ENCODE measurements at regions not wholly inside any gene's neighbourhood (a gene's known extent, or its start where the extent isn't known, plus 50 kb on each side); places are given as distances from the start of the nearest gene placed in this dataset.

DNA sequence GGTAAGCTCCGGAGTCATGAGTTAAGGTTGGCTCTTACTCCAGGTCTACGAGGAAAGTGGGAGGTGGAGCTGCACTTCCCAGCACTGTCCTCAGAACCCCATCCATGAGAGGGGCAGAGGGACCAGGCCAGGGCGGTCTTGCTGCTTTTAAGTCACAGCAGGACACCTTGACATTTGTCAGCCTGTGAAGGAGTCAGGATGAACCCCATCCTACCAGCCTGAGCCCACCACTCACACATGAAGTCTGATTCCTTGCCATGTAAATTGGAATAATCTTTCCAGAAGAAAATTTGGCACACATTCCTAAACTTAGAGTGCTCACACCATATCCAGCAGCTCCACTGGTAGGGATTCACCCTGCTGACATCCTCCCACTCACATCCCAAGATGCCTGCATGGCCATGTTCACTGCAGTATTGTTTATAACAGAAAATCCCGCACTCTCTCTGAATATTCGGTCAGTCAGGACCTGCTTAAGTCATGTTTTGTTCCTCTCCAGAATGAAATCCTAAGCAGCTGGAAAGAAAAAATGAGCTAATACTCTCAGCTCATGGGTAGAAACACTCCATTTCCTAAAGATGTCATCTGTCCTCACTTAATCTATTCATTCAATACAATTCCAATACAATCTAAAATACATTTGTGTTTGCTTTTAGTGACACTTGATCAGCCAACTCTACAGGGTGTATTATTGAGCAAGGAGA, 79.3 kb upstream of the COL5A1 start:
- no peak for FAIRE-seq
- TF ChIP-seq POLR2A (IDR thresholded peaks at IDR 0.05; ENCODE audit: low read depth, low read length) (no peak), TAF1 (IDR thresholded peaks at IDR 0.05; ENCODE audit: low read depth, low read length) (no peak), POU2F2 (IDR thresholded peaks at IDR 0.05; ENCODE audit: low read depth, low read length) (no peak), SPI1 (IDR thresholded peaks at IDR 0.05; ENCODE audit: low read depth, low read length) (no peak), POLR2AphosphoS5 (IDR thresholded peaks at IDR 0.05; ENCODE audit: low read depth, low read length) (no peak), PAX5 (IDR thresholded peaks at IDR 0.05; ENCODE audit: insufficient read depth, low read length, severe bottlenecking) (no peak)
- no peak for DNase-seq (ENCODE audit: insufficient read length, low spot score)

DNA sequence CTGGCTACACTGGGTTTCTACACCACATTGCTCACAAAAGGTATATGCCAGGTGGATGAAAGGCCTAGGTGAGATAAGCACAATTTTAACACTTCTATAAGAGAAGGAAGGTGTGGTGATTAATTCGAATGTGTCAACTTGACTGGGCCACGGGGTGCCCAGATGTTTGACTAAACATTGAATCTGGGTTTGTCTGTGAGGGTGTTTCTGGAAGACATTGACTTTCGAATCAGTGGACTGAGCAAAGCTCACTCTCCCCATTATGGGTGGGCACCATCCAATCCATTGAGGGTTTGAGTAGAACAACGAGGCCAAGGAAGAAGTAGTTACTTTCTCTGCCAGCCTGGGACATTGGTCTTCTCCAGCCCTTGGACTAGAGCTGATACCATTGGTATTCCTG, 78.2 kb upstream of the COL5A1 start:
- FAIRE-seq: no peak
- no peak for DNase-seq (ENCODE audit: insufficient read length, low spot score)

DNA sequence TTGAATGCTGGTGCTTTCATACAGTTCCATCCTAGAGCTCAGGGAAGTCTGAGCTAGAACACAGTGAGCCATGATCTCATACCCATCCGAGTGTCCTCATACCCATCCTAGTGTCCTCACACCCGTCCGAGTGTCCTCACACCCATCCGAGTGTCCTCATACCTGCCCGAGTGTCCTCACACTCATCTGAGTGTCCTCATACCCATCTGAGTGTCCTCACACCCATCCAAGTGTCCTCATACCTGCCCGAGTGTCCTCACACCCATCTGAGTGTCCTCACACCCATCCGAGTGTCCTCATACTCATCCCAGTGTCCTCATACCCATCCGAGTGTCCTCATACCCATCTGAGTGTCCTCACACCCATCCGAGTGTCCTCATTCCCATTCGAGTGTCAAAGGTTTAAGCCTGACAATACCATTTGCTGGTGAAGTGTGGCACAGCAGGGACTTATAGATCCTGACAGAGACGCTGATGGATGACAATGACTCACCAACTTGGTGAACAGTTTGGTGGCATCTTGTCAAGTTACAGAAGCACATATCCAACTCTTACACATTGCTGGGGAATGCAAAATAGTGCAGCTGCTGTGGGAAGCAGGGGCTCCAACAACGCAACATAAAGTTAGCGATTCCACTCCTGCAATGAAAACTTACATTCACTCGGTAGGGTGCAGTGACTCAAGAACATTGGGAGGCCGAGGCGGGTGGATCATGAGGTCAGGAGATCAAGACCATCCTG, 77.0 kb upstream of the COL5A1 start:
- DNase-seq (ENCODE audit: insufficient read length, low spot score) (no peak), FAIRE-seq (no peak)
- TF ChIP-seq POLR2A (IDR thresholded peaks at IDR 0.05; ENCODE audit: low read depth, low read length) (no peak), SPI1 (IDR thresholded peaks at IDR 0.05; ENCODE audit: low read depth, low read length) (no peak)

More for the DNA sequence above, 78.2 kb upstream of the COL5A1 start:
- no peak for TF ChIP-seq SPI1 (IDR thresholded peaks at IDR 0.05; ENCODE audit: low read depth, low read length)
- no peak for TF ChIP-seq POLR2A (IDR thresholded peaks at IDR 0.05; ENCODE audit: low read depth, low read length)
- TF ChIP-seq POLR2AphosphoS5 (IDR thresholded peaks at IDR 0.05; ENCODE audit: low read depth, low read length): no peak
- no peak for TF ChIP-seq TAF1 (IDR thresholded peaks at IDR 0.05; ENCODE audit: low read depth, low read length)
- TF ChIP-seq PAX5 (IDR thresholded peaks at IDR 0.05; ENCODE audit: insufficient read depth, low read length, severe bottlenecking): no peak
- no peak for TF ChIP-seq POU2F2 (IDR thresholded peaks at IDR 0.05; ENCODE audit: low read depth, low read length)

DNA sequence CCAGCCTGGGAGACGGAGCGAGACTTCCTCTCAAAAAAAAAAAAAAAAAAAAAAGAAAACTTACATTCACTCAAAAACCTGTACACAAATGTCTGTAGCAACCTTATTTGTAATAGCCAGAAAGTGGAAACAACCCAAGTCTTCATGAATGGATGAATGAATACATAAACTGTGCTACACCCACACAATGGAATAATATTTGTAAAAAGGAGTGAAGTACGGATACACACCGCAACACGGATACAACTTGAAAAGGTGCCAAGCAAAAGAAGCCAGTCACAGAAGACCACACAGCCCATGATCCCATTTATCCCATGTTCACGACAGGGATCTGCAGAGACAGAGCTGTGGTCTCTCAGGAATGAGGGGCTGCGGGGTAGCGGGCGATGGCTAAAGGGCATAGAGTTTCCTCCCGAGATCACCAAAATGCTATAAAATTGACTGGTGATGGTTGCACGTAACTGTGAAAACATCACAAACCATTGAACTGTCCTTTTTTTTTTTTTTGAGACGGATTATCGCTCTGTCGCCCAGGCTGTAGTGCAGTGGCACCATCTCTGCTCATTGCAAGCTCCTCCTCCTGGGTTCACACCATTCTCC, 76.2 kb upstream of the COL5A1 start:
- FAIRE-seq (no peak), DNase-seq (ENCODE audit: insufficient read length, low spot score) (no peak)
- no peak for TF ChIP-seq TAF1 (IDR thresholded peaks at IDR 0.05; ENCODE audit: low read depth, low read length)
- TF ChIP-seq POLR2A (IDR thresholded peaks at IDR 0.05; ENCODE audit: low read depth, low read length): no peak
- no peak for TF ChIP-seq POU2F2 (IDR thresholded peaks at IDR 0.05; ENCODE audit: low read depth, low read length)
- no peak for TF ChIP-seq PAX5 (IDR thresholded peaks at IDR 0.05; ENCODE audit: insufficient read depth, low read length, severe bottlenecking)
- TF ChIP-seq POLR2AphosphoS5 (IDR thresholded peaks at IDR 0.05; ENCODE audit: low read depth, low read length): no peak
- no peak for TF ChIP-seq SPI1 (IDR thresholded peaks at IDR 0.05; ENCODE audit: low read depth, low read length)

DNA sequence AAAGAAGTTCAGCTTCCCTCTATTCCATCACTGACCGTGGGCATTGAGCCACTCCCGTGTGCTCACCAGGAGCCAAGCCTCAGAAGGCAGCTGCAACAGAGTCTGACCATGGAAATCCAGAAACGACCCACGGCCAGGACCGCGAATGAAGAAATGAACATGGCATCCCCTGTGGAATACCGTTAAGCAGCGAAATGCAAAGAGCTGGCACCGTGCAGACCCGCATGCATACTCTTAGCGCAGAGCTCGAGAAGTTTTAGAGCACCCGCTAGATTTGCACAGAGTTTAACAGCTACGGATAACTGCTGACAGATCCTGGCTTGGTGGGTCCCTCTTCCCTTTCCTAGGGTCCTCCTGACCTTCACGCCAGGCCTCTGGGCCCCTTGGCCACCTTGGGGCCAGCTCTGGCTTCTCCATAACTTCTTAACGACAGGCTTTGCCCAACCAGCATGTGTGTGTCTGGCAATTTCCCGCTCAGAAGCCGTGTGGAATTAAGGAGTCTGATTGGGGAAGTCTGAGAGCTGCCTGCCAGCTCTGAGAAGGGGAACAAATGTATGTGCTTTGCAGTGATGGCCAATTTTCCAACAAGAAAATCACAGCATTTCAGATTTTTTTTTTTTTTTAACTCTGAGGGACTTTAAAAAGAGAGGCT, 75.3 kb upstream of the COL5A1 start:
- DNase-seq (ENCODE audit: insufficient read length, low spot score) (no peak), FAIRE-seq (no peak)

DNA sequence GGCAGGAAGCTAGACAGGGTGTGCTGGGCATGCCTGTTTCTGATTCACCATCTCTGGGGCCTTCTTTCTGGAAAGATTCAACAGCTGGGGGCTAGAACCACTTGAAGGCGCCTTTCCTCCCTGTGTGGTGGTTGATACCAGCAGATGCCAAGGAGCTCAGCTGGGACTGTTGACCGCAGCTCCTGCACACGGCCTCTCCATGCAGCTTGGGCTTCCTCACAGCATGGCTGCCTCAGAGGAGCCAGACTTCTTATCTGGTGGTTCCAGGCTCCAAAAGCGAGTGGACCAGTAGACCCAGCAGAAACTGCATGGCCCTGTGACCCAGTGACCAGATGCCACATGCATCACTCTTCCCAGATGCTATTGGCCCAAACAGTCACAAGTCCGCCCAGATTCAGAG, 74.7 kb upstream of the COL5A1 start:
- no peak for FAIRE-seq
- TF ChIP-seq POLR2A (IDR thresholded peaks at IDR 0.05; ENCODE audit: low read depth, low read length) (no peak), PAX5 (IDR thresholded peaks at IDR 0.05; ENCODE audit: insufficient read depth, low read length, severe bottlenecking) (no peak), SPI1 (IDR thresholded peaks at IDR 0.05; ENCODE audit: low read depth, low read length) (no peak), TAF1 (IDR thresholded peaks at IDR 0.05; ENCODE audit: low read depth, low read length) (no peak), POU2F2 (IDR thresholded peaks at IDR 0.05; ENCODE audit: low read depth, low read length) (no peak), POLR2AphosphoS5 (IDR thresholded peaks at IDR 0.05; ENCODE audit: low read depth, low read length) (no peak)
- DNase-seq (ENCODE audit: insufficient read length, low spot score): no peak

More for the DNA sequence above, 75.3 kb upstream of the COL5A1 start:
- TF ChIP-seq TAF1 (IDR thresholded peaks at IDR 0.05; ENCODE audit: low read depth, low read length): no peak
- no peak for TF ChIP-seq SPI1 (IDR thresholded peaks at IDR 0.05; ENCODE audit: low read depth, low read length)
- no peak for TF ChIP-seq POLR2A (IDR thresholded peaks at IDR 0.05; ENCODE audit: low read depth, low read length)
- no peak for TF ChIP-seq PAX5 (IDR thresholded peaks at IDR 0.05; ENCODE audit: insufficient read depth, low read length, severe bottlenecking)
- no peak for TF ChIP-seq POU2F2 (IDR thresholded peaks at IDR 0.05; ENCODE audit: low read depth, low read length)
- TF ChIP-seq POLR2AphosphoS5 (IDR thresholded peaks at IDR 0.05; ENCODE audit: low read depth, low read length): no peak

DNA sequence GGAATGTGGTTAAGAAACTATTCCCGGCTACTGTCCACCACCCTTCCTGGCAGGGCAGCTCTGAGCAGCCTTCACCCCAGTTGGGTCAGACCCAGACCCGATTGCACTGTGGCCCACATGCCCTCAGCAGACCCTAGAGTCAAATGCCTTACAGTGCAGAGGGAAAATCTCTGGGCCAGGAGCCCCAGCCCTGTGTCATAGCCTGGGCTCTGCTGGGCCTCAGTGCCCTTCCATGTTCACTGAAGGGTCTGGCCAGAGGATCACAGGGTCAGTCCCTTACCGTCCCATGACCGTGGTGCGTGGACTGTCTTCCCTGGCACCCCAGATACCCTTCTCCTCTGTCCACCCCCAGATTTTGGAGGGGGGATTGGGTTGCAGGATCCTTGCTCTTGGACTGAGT, 73.5 kb upstream of the COL5A1 start:
- TF ChIP-seq TAF1 (IDR thresholded peaks at IDR 0.05; ENCODE audit: low read depth, low read length): no peak
- no peak for TF ChIP-seq POLR2AphosphoS5 (IDR thresholded peaks at IDR 0.05; ENCODE audit: low read depth, low read length)
- no peak for TF ChIP-seq PAX5 (IDR thresholded peaks at IDR 0.05; ENCODE audit: insufficient read depth, low read length, severe bottlenecking)
- no peak for TF ChIP-seq SPI1 (IDR thresholded peaks at IDR 0.05; ENCODE audit: low read depth, low read length)
- TF ChIP-seq POU2F2 (IDR thresholded peaks at IDR 0.05; ENCODE audit: low read depth, low read length): no peak
- TF ChIP-seq POLR2A (IDR thresholded peaks at IDR 0.05; ENCODE audit: low read depth, low read length): no peak
- DNase-seq (ENCODE audit: insufficient read length, low spot score) (no peak), FAIRE-seq (no peak)

DNA sequence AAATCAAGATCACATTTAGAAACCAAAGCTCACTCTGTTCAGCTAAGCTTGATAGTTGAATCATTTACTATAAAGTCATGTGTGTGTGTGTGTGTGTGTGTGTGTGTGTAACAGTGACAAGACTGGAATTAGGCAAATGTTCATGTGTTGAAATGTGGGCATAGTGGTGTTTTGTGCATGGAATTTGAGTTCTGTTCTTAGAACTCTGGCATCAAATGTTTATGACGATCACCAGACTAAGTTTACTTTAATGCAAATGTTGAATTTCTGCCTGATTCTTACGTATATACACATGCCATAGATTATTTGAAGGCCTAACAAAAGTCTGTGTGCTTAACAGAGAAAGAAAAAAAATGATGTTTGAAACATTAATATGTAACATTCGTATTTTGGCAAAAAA, 72.8 kb upstream of the COL5A1 start:
- TF ChIP-seq TAF1 (IDR thresholded peaks at IDR 0.05; ENCODE audit: low read depth, low read length) (no peak), POLR2A (IDR thresholded peaks at IDR 0.05; ENCODE audit: low read depth, low read length) (no peak), SPI1 (IDR thresholded peaks at IDR 0.05; ENCODE audit: low read depth, low read length) (no peak)
- FAIRE-seq: no peak
- no peak for DNase-seq (ENCODE audit: insufficient read length, low spot score)

DNA sequence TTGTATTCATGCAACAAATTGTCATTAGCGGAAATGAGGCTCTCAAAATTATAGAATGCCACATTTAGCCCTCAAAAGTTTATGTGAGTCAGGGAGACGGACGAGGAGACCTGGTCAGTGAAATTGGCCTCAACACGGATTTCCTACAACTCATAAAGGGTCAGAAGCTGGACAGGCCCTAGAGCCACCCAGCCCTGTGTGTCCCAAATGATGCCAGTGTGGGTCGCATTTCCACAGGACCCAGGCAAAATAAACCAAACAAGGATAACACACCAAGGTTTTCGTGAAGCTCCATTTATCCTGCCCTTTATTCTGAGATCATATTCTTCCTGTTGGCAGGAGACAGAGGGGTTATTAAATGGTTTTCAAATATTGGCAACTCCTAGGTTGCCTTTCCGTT, 72.0 kb upstream of the COL5A1 start:
- FAIRE-seq: no peak
- no peak for TF ChIP-seq POU2F2 (IDR thresholded peaks at IDR 0.05; ENCODE audit: low read depth, low read length)
- TF ChIP-seq POLR2A (IDR thresholded peaks at IDR 0.05; ENCODE audit: low read depth, low read length): no peak
- no peak for TF ChIP-seq PAX5 (IDR thresholded peaks at IDR 0.05; ENCODE audit: insufficient read depth, low read length, severe bottlenecking)
- TF ChIP-seq SPI1 (IDR thresholded peaks at IDR 0.05; ENCODE audit: low read depth, low read length): no peak
- TF ChIP-seq TAF1 (IDR thresholded peaks at IDR 0.05; ENCODE audit: low read depth, low read length): no peak
- TF ChIP-seq POLR2AphosphoS5 (IDR thresholded peaks at IDR 0.05; ENCODE audit: low read depth, low read length): no peak
- DNase-seq (ENCODE audit: insufficient read length, low spot score): no peak

Measured in GM12891 (cell line).